HepG2 (cell line): ENCODE measurements at regions not wholly inside any gene's neighbourhood (a gene's known extent, or its start where the extent isn't known, plus 50 kb on each side); places are given as distances from the start of the nearest gene placed in this dataset.

Experiments
- ARID2 ChIP-seq: sonication (generic); formaldehyde crosslinking; IDR thresholded peaks from 2 replicates; pipeline ENCODE4 v1.8.1; 2022; ENCODE audit warnings: mild to moderate bottlenecking, missing genetic modification reagents, borderline replicate concordance
- FOXO4 ChIP-seq: sonication (generic); formaldehyde crosslinking; conservative IDR thresholded peaks from 2 replicates; pipeline ENCODE4 v1.8.1; 2023; ENCODE audit warnings: missing genetic modification reagents
- FOXP1 ChIP-seq, 2 experiments: fragments of 450-650 bp in 1 of 2; IDR thresholded peaks; 2 replicates each; pipeline ENCODE4 v1.6.1; 2017 to 2018; ENCODE audit warnings: antibody characterized with exemption in 1 of 2
- GFI1 ChIP-seq: sonication (generic); formaldehyde crosslinking; IDR thresholded peaks from 2 replicates; pipeline ENCODE4 v1.5.0; 2020; ENCODE audit warnings: missing genetic modification reagents, mild to moderate bottlenecking, borderline replicate concordance
- HBP1 ChIP-seq: IDR thresholded peaks from 2 replicates; pipeline ENCODE4 v1.6.1; 2016; ENCODE audit warnings: low read depth, control low read depth
- HNRNPUL1 ChIP-seq: fragments of 200-400 bp; formaldehyde crosslinking; IDR thresholded peaks from 2 replicates; pipeline ENCODE4 v1.6.1; 2017; ENCODE audit warnings: low read depth, mild to moderate bottlenecking, low read length, moderate library complexity
- HOXA3 ChIP-seq: sonication (generic); formaldehyde crosslinking; IDR thresholded peaks from 2 replicates; pipeline ENCODE4 v1.5.0; 2020; ENCODE audit warnings: missing genetic modification reagents
- JUNB ChIP-seq: sonication (generic); formaldehyde crosslinking; IDR thresholded peaks from 2 replicates; pipeline ENCODE4 v1.8.0; 2022; ENCODE audit warnings: missing genetic modification reagents, mild to moderate bottlenecking, borderline replicate concordance
- KMT2A ChIP-seq: sonication (generic); formaldehyde crosslinking; IDR thresholded peaks from 2 replicates; pipeline ENCODE4 v1.4.0; 2020; ENCODE audit warnings: missing genetic modification reagents
- MAZ ChIP-seq, 2 experiments: sonication (generic) in 1 of 2; formaldehyde crosslinking in 1 of 2; IDR thresholded peaks; 2 replicates each; pipeline versions ENCODE4 v1.5.0 to v1.6.1; 2012 to 2020; ENCODE audit warnings: low read depth in 2 of 2, mild to moderate bottlenecking in 2 of 2, borderline replicate concordance in 1 of 2, improper control_type of control experiment in 1 of 2, low read length in 1 of 2, missing genetic modification reagents in 1 of 2, moderate library complexity in 1 of 2
- NAIF1 ChIP-seq: sonication (generic); formaldehyde crosslinking; IDR thresholded peaks from 2 replicates; pipeline ENCODE4 v1.5.0; 2020; ENCODE audit warnings: mild to moderate bottlenecking, missing genetic modification reagents, borderline replicate concordance
- PBX3 ChIP-seq: sonication (generic); formaldehyde crosslinking; IDR thresholded peaks from 2 replicates; pipeline ENCODE4 v1.8.1; 2023; ENCODE audit warnings: missing genetic modification reagents, inconsistent platforms, borderline replicate concordance
- RFX3 ChIP-seq: IDR thresholded peaks from 2 replicates; pipeline ENCODE4 v1.6.1; 2016; ENCODE audit warnings: missing biosample characterization, missing genetic modification reagents
- SNAPC5 ChIP-seq: sonication (generic); formaldehyde crosslinking; IDR thresholded peaks from 2 replicates; pipeline ENCODE4 v1.8.1; 2023; ENCODE audit warnings: mild to moderate bottlenecking, missing genetic modification reagents, borderline replicate concordance
- TBL1XR1 ChIP-seq: fragments of 150-350 bp; IDR thresholded peaks from 2 replicates; pipeline ENCODE4 v1.6.1; 2014; ENCODE audit warnings: borderline replicate concordance, low read length; ENCODE audit not compliant: partially characterized antibody
- YY1 ChIP-seq: IDR thresholded peaks from 2 replicates; pipeline ENCODE4 v1.6.1; 2011; ENCODE audit warnings: low read length, low read depth, moderate library complexity, mild to moderate bottlenecking; ENCODE audit not compliant: insufficient read depth, insufficient replicate concordance
- ZBTB1 ChIP-seq: sonication (generic); formaldehyde crosslinking; IDR thresholded peaks from 2 replicates; pipeline ENCODE4 v1.4.0; 2020; ENCODE audit warnings: missing genetic modification reagents, borderline replicate concordance
- ZBTB26 ChIP-seq: IDR thresholded peaks from 2 replicates; pipeline ENCODE4 v1.6.1; 2016; ENCODE audit warnings: missing compliant biosample characterization, missing genetic modification reagents, borderline replicate concordance
- ZFP41 ChIP-seq: sonication (generic); formaldehyde crosslinking; IDR thresholded peaks from 2 replicates; pipeline ENCODE4 v1.4.0; 2020; ENCODE audit warnings: mild to moderate bottlenecking, missing genetic modification reagents, borderline replicate concordance
- ZFP62 ChIP-seq: sonication (generic); formaldehyde crosslinking; IDR thresholded peaks from 2 replicates; pipeline ENCODE4 v1.4.0; 2020; ENCODE audit warnings: missing genetic modification reagents
- ZNF350 ChIP-seq: sonication (generic); formaldehyde crosslinking; IDR thresholded peaks from 2 replicates; pipeline ENCODE4 v1.4.0; 2020; ENCODE audit warnings: mild to moderate bottlenecking, low read depth, missing genetic modification reagents, borderline replicate concordance
- ZNF569 ChIP-seq: sonication (generic); formaldehyde crosslinking; IDR thresholded peaks from 2 replicates; pipeline ENCODE4 v1.5.0; 2020; ENCODE audit warnings: mild to moderate bottlenecking, missing genetic modification reagents, moderate library complexity, borderline replicate concordance
- ZNF781 ChIP-seq: sonication (generic); formaldehyde crosslinking; IDR thresholded peaks from 2 replicates; pipeline ENCODE4 v1.5.1; 2020; ENCODE audit warnings: borderline replicate concordance, mild to moderate bottlenecking, missing genetic modification reagents; ENCODE audit errors: not compliant biosample characterization
- ZNF850 ChIP-seq: sonication (generic); formaldehyde crosslinking; conservative IDR thresholded peaks from 2 replicates; pipeline ENCODE4 v1.9.0; 2021; ENCODE audit warnings: mild to moderate bottlenecking, missing genetic modification reagents

- TF ChIP-seq ZBTB26 (no peak), JUNB (no peak), ZBTB1 (CRISPR knock-in tag) (no peak), SNAPC5 (CRISPR knock-in tag) (no peak), HOXA3 (CRISPR knock-in tag) (peak; percentile 85), GFI1 (CRISPR knock-in tag) (no peak), YY1 (peak; percentile 50), ZFP41 (CRISPR knock-in tag) (no peak), ZNF350 (CRISPR knock-in tag) (peak; percentile 58), RFX3 (no peak), TBL1XR1 (no peak), FOXO4 (CRISPR knock-in tag) (no peak), NAIF1 (CRISPR knock-in tag) (no peak), FOXP1 (IDR thresholded peaks at IDR 0.05) (no peak), FOXP1 (CRISPR knock-in tag; IDR thresholded peaks at IDR 0.05) (no peak), PBX3 (CRISPR knock-in tag) (no peak), ZFP62 (CRISPR knock-in tag) (no peak), HNRNPUL1 (no peak), ZNF781 (CRISPR knock-in tag) (no peak), ARID2 (no peak), KMT2A (no peak), MAZ (IDR thresholded peaks at IDR 0.05; ENCODE audit: borderline replicate concordance, low read depth, low read length) (peak; percentile 93), MAZ (CRISPR knock-in tag; IDR thresholded peaks at IDR 0.05; ENCODE audit: low read depth) (peak; percentile 89), ZNF569 (no peak), HBP1 (CRISPR knock-in tag) (0 out of 2 replicates have a peak, but pooled peaks have one; percentile 35), ZNF850 (CRISPR knock-in tag) (no peak)
Measured at GRCh38 chr12:124369055-124369826, 74.3 kb downstream of the RFLNA start (continued).
